SK-N-SH (cell line): ENCODE measurements at regions not wholly inside any gene's neighbourhood (a gene's known extent, or its start where the extent isn't known, plus 50 kb on each side); places are given as distances from the start of the nearest gene placed in this dataset.

Experiments used
- CTCF ChIA-PET: fragments of 300-600, 350-600 bp; formaldehyde crosslinking; extraction: SDS; loops from one replicate; lab custom pipeline; 2021; lab: Yijun Ruan, JAX
- POLR2A ChIA-PET: fragments of 350-600 bp; sonication (Branson Sonifier 250); formaldehyde crosslinking; extraction: SDS; loops from one replicate; lab custom pipeline; 2020; ENCODE audit warnings: antibody characterized with exemption, inconsistent platforms; lab: Yijun Ruan, JAX
- DNase-seq: peaks from one replicate; pipeline ENCODE4 v3.0.0; 2012
- H2AFZ ChIP-seq: fragments of 200-600 bp; sonication (generic); 2 replicates; pipeline ENCODE4 v1.8.1; 2016; ENCODE audit warnings: antibody characterized with exemption, mild to moderate bottlenecking, low read depth
- H3F3A ChIP-seq: fragments of 200-600 bp; sonication (generic); replicated peaks from 2 replicates; pipeline ENCODE3; 2016; ENCODE audit warnings: antibody characterized with exemption, mild to moderate bottlenecking; ENCODE audit not compliant: insufficient read depth
- H3K27ac ChIP-seq, 2 experiments: fragments of 200-500 bp in 1 of 2; fragments of 200-600 bp in 1 of 2; sonication (Bioruptor generic) in 1 of 2; sonication (generic), shearing (Covaris generic) in 1 of 2; 2 replicates each; pipeline versions ENCODE4 v1.5.1 to v1.6.1; 2014 to 2016; ENCODE audit warnings: low read depth in 2 of 2, inconsistent platforms in 1 of 2, low read length in 1 of 2, mild to moderate bottlenecking in 1 of 2, mixed read lengths in 1 of 2
- H3K27me3 ChIP-seq: fragments of 200-600 bp; sonication (generic), shearing (Covaris generic); 2 replicates; pipeline ENCODE4 v1.6.1; 2016; ENCODE audit warnings: mixed run types; ENCODE audit not compliant: insufficient read depth
- H3K36me3 ChIP-seq, 2 experiments: fragments of 200-500 bp in 1 of 2; fragments of 200-600 bp in 1 of 2; sonication (Bioruptor generic) in 1 of 2; sonication (generic) in 1 of 2; replicated peaks in 1 of 2; 2 replicates each; pipeline versions ENCODE3 to v1.5.1; 2014 to 2016; ENCODE audit warnings: low read length in 1 of 2, mild to moderate bottlenecking in 1 of 2; ENCODE audit not compliant: insufficient read depth in 2 of 2, control insufficient read depth in 1 of 2
- H3K4me1 ChIP-seq, 2 experiments: fragments of 200-500 bp in 1 of 2; fragments of 200-600 bp in 1 of 2; sonication (Bioruptor generic) in 1 of 2; sonication (generic), shearing (Covaris generic) in 1 of 2; 2 replicates each; pipeline versions ENCODE4 v1.5.1 to v1.6.1; 2014 to 2016; ENCODE audit warnings: low read depth in 1 of 2, low read length in 1 of 2, mixed run types in 1 of 2; ENCODE audit not compliant: insufficient read depth in 2 of 2, control insufficient read depth in 1 of 2
- H3K4me2 ChIP-seq: fragments of 200-600 bp; sonication (generic), shearing (Covaris generic); 2 replicates; pipeline ENCODE4 v1.6.1; 2017; ENCODE audit warnings: mixed run types
- H3K4me3 ChIP-seq, 2 experiments: fragments of 200-500 bp in 1 of 2; fragments of 200-600 bp in 1 of 2; sonication (Bioruptor generic) in 1 of 2; sonication (generic), shearing (Covaris generic) in 1 of 2; 2 replicates each; pipeline versions ENCODE4 v1.5.1 to v1.8.1; 2014 to 2016; ENCODE audit warnings: low read depth in 2 of 2, inconsistent platforms in 1 of 2, low read length in 1 of 2, mild to moderate bottlenecking in 1 of 2, mixed read lengths in 1 of 2, moderate library complexity in 1 of 2
- H3K79me2 ChIP-seq: fragments of 200-600 bp; sonication (generic); 2 replicates; pipeline ENCODE4 v1.8.1; 2017; ENCODE audit warnings: mild to moderate bottlenecking; ENCODE audit not compliant: insufficient read depth
- H3K9ac ChIP-seq: fragments of 200-600 bp; sonication (generic); 2 replicates; pipeline ENCODE4 v1.6.1; 2017; ENCODE audit warnings: mixed run types
- H3K9me2 ChIP-seq: fragments of 200-600 bp; sonication (generic); 2 replicates; pipeline ENCODE4 v1.6.1; 2017; ENCODE audit warnings: mixed run types
- H3K9me3 ChIP-seq: fragments of 200-600 bp; sonication (generic); 2 replicates; pipeline ENCODE4 v1.6.1; 2017; ENCODE audit warnings: mixed run types, mild to moderate bottlenecking, moderate library complexity
- H4K20me1 ChIP-seq: fragments of 200-600 bp; sonication (generic); 2 replicates; pipeline ENCODE4 v1.6.1; 2017; ENCODE audit warnings: mild to moderate bottlenecking, mixed run types; ENCODE audit not compliant: insufficient read depth
- CHD2 ChIP-seq: fragments of 150-350 bp; IDR thresholded peaks from 2 replicates; pipeline ENCODE4 v1.6.1; 2018; ENCODE audit warnings: low read length; ENCODE audit not compliant: partially characterized antibody
- CTCF ChIP-seq: fragments of 200-600 bp; sonication (generic); IDR thresholded peaks from 2 replicates; pipeline ENCODE4 v1.6.1; 2017; ENCODE audit warnings: antibody characterized with exemption, mild to moderate bottlenecking, moderate library complexity
- FOSL2 ChIP-seq: IDR thresholded peaks from 2 replicates; pipeline ENCODE4 v1.4.0; 2012; ENCODE audit warnings: low read depth, mild to moderate bottlenecking, moderate library complexity, borderline replicate concordance
- FOXJ3 ChIP-seq: sonication (generic); formaldehyde crosslinking; IDR thresholded peaks from 2 replicates; pipeline ENCODE4 v1.5.1; 2020; ENCODE audit warnings: mild to moderate bottlenecking, missing genetic modification reagents
- FOXM1 ChIP-seq: IDR thresholded peaks from 2 replicates; pipeline ENCODE4 v1.4.0; 2012; ENCODE audit warnings: low read depth, mild to moderate bottlenecking
- IRF3 ChIP-seq: fragments of 150-350 bp; IDR thresholded peaks from 2 replicates; pipeline ENCODE4 v1.6.1; 2016; ENCODE audit warnings: mild to moderate bottlenecking, low read depth, low read length
- JUND ChIP-seq: IDR thresholded peaks from 2 replicates; pipeline ENCODE4 v1.4.0; 2012
- MXI1 ChIP-seq: IDR thresholded peaks from 2 replicates; pipeline ENCODE4 v1.6.1; 2012; ENCODE audit warnings: mild to moderate bottlenecking, low read depth, low read length, improper control_type of control experiment
- NFIC ChIP-seq: IDR thresholded peaks from 2 replicates; pipeline ENCODE4 v1.4.0; 2012; ENCODE audit warnings: borderline replicate concordance
- REST ChIP-seq: IDR thresholded peaks from 2 replicates; pipeline ENCODE4 v1.6.1; 2012; ENCODE audit warnings: mild to moderate bottlenecking, low read depth, low read length, moderate library complexity
- RFX5 ChIP-seq: IDR thresholded peaks from 2 replicates; pipeline ENCODE4 v1.6.1; 2012; ENCODE audit warnings: mild to moderate bottlenecking, improper control_type of control experiment, low read length
- RXRA ChIP-seq: IDR thresholded peaks from 2 replicates; pipeline ENCODE4 v1.4.0; 2012; ENCODE audit warnings: low read depth, mild to moderate bottlenecking, borderline replicate concordance
- USF1 ChIP-seq: IDR thresholded peaks from 2 replicates; pipeline ENCODE4 v1.4.0; 2012; ENCODE audit warnings: low read depth, borderline replicate concordance
- YY1 ChIP-seq: IDR thresholded peaks from 2 replicates; pipeline ENCODE4 v1.4.0; 2012; ENCODE audit warnings: low read depth, mild to moderate bottlenecking
- WGBS: methylation state at CpG from one replicate; pipeline ENCODE4 v1.1.6; 2017; ENCODE audit warnings: low lambda C conversion rate; 5-methylcytosine and 5-hydroxymethylcytosine counted together

GRCh38 chr7:145478541-145478940 is 638.1 kb upstream of the CNTNAP2 start:
- WGBS: 5% methylated on average over 3 of the region's 3 CpGs
- no peaks in the 10 kb centered on the region for H3F3A ChIP-seq
- no peak overlapping the region for H2AFZ ChIP-seq
- TF ChIP-seq MXI1 (no peak), NFIC (no peak), CTCF (no peak), IRF3 (no peak), CHD2 (no peak), FOXJ3 (CRISPR knock-in tag) (no peak), USF1 (no peak), YY1 (no peak), JUND (no peak), FOXM1 (no peak), RFX5 (no peak), REST (no peak), FOSL2 (no peak), RXRA (no peak)
- ChIA-PET CTCF (no interaction called here), POLR2A (no interaction called here)
- no peak overlapping the region for H3K9ac ChIP-seq
- no peak overlapping the region for H3K4me2 ChIP-seq
- H3K79me2 ChIP-seq: no peaks in the 10 kb centered on the region
- DNase-seq: no peak
- no peaks in the 10 kb centered on the region for H3K36me3 ChIP-seq
- no peaks in the 10 kb centered on the region for H3K9me2 ChIP-seq
- 0 out of 2 replicates have a peak, but pooled peaks cover 5% of the 10 kb centered on the region for H3K9me3 ChIP-seq
- no peak overlapping the region for H3K27ac ChIP-seq
- H3K4me1 ChIP-seq: no peaks in the 10 kb centered on the region
- no peaks in the 10 kb centered on the region for H4K20me1 ChIP-seq
- no peak overlapping the region for H3K4me3 ChIP-seq
- H3K27me3 ChIP-seq: no peaks in the 10 kb centered on the region
